Keratinocyte (primary cell): ENCODE measurements at regions not wholly inside any gene's neighbourhood (a gene's known extent, or its start where the extent isn't known, plus 50 kb on each side); places are given as distances from the start of the nearest gene placed in this dataset.

Source experiments
- DNase-seq: peaks from one replicate; pipeline ENCODE4 v3.0.0-alpha.2; 2011; ENCODE audit warnings: low read depth, missing footprints, low spot score
- FAIRE-seq: peaks from 2 replicates; lab custom pipeline; 2011; peaks lifted over from hg19 to GRCh38; lab: Jason Lieb, UNC
- H2AFZ ChIP-seq: 2 replicates; pipeline ENCODE4 v1.6.0; 2012; ENCODE audit warnings: low read length, control low read depth, inconsistent platforms; ENCODE audit not compliant: control insufficient read depth
- H3K27ac ChIP-seq: 2 replicates; pipeline ENCODE4 v1.5.1; 2011; ENCODE audit warnings: low read length; ENCODE audit not compliant: control insufficient read depth, insufficient read depth
- H3K27me3 ChIP-seq: 3 replicates; pipeline ENCODE4 v1.6.0; 2011; ENCODE audit warnings: low read length; ENCODE audit not compliant: control insufficient read depth, insufficient read depth; ENCODE audit errors: extremely low read depth
- H3K36me3 ChIP-seq, 2 experiments: 2 replicates in 1 of 2; 3 replicates in 1 of 2; pipeline ENCODE4 v1.5.1; 2011; ENCODE audit warnings: low read length in 2 of 2, mild to moderate bottlenecking in 1 of 2; ENCODE audit not compliant: control insufficient read depth in 2 of 2, insufficient read depth in 2 of 2; ENCODE audit errors: extremely low read depth in 1 of 2
- H3K4me1 ChIP-seq: 3 replicates; pipeline ENCODE4 v1.5.1; 2011; ENCODE audit warnings: low read length; ENCODE audit not compliant: control insufficient read depth, insufficient read depth; ENCODE audit errors: extremely low read depth
- H3K4me2 ChIP-seq: 3 replicates; pipeline ENCODE4 v1.6.0; 2011; ENCODE audit warnings: low read depth, low read length; ENCODE audit not compliant: control insufficient read depth, insufficient read depth; ENCODE audit errors: extremely low read depth
- H3K4me3 ChIP-seq, 3 experiments: fragments of 200-600 bp in 1 of 3; sonication (generic) in 1 of 3; 2 replicates in 2 of 3; 3 replicates in 1 of 3; pipeline ENCODE4 v1.5.1; 2011 to 2016; ENCODE audit warnings: low read length in 3 of 3, mild to moderate bottlenecking in 3 of 3, control low read depth in 2 of 3, inconsistent platforms in 1 of 3, low read depth in 1 of 3, mixed read lengths in 1 of 3, mixed run types in 1 of 3, moderate library complexity in 1 of 3; ENCODE audit not compliant: control insufficient read depth in 2 of 3, insufficient read depth in 2 of 3; ENCODE audit errors: extremely low read depth in 1 of 3
- H3K79me2 ChIP-seq: 2 replicates; pipeline ENCODE4 v1.6.0; 2012; ENCODE audit warnings: low read length; ENCODE audit not compliant: control insufficient read depth, insufficient read depth
- H3K9ac ChIP-seq: 3 replicates; pipeline ENCODE4 v1.6.0; 2011; ENCODE audit warnings: low read length; ENCODE audit not compliant: control insufficient read depth, insufficient read depth; ENCODE audit errors: extremely low read depth
- H3K9me1 ChIP-seq: 3 replicates; pipeline ENCODE4 v1.6.0; 2011; ENCODE audit warnings: low read length; ENCODE audit not compliant: control insufficient read depth, insufficient read depth; ENCODE audit errors: extremely low read depth
- H3K9me3 ChIP-seq: 2 replicates; pipeline ENCODE4 v1.5.1; 2012; ENCODE audit warnings: low read depth, low read length; ENCODE audit not compliant: control insufficient read depth
- H4K20me1 ChIP-seq: 3 replicates; pipeline ENCODE4 v1.6.0; 2011; ENCODE audit warnings: low read length; ENCODE audit not compliant: control insufficient read depth, insufficient read depth; ENCODE audit errors: extremely low read depth
- CTCF ChIP-seq, 3 experiments: IDR thresholded peaks in 1 of 3; conservative IDR thresholded peaks in 1 of 3; optimal IDR thresholded peaks in 1 of 3; 2 replicates in 2 of 3; 3 replicates in 1 of 3; pipeline versions ENCODE3 to v1.5.1; 2011; ENCODE audit warnings: low read length in 3 of 3, mild to moderate bottlenecking in 3 of 3, moderate library complexity in 2 of 3, control low read depth in 1 of 3, inconsistent platforms in 1 of 3; ENCODE audit not compliant: insufficient read depth in 2 of 3; ENCODE audit errors: extremely low read depth in 1 of 3
- EZH2 ChIP-seq: IDR thresholded peaks from one replicate; pipeline ENCODE4 v1.6.1; 2012; ENCODE audit warnings: inconsistent platforms, mild to moderate bottlenecking, low read length, moderate library complexity
- dilution Hi-C: fragments of 300-500 bp; cut with MboI; formaldehyde crosslinking; loops from one replicate; pipeline ENCODE4 v1.7.0; 2020; ENCODE audit warnings: low sequenced_read_pairs; ENCODE audit not compliant: extremely low pct_ligation_motif_present

- Histone ChIP-seq H3K27me3 (no peaks in the 10 kb centered on the region), H3K4me2 (no peak overlapping the region), H3K9ac (no peak overlapping the region), H3K36me3 (no peaks in the 10 kb centered on the region), H4K20me1 (no peaks in the 10 kb centered on the region), H3K27ac (no peak overlapping the region), H3K9me1 (no peaks in the 10 kb centered on the region), H3K4me1 (no peaks in the 10 kb centered on the region), H3K79me2 (no peaks in the 10 kb centered on the region), H3K9me3 (no peaks in the 10 kb centered on the region), H2AFZ (no peak overlapping the region), H3K4me3 (no peak overlapping the region)
- dilution Hi-C loops = no loop called here
- DNase-seq (no peak), FAIRE-seq (no peak)
- TF ChIP-seq CTCF (optimal IDR thresholded peaks at IDR 0.05 in 1 of 3, IDR thresholded peaks at IDR 0.05 in 1 of 3, conservative IDR thresholded peaks at IDR 0.05 in 1 of 3; ENCODE audit: extremely low read depth in 1 of 3, insufficient read depth in 2 of 3, low read length in 3 of 3) (no peak), EZH2 (no peak)
Measured at GRCh38 chr1:240693844-240694243, 81.9 kb upstream of the GREM2 start.

- Histone ChIP-seq H3K9me3 (no peaks in the 10 kb centered on the region), H3K79me2 (no peaks in the 10 kb centered on the region), H3K9ac (no peak overlapping the region), H3K4me1 (no peaks in the 10 kb centered on the region), H4K20me1 (no peaks in the 10 kb centered on the region), H3K27ac (no peak overlapping the region), H3K36me3 (no peaks in the 10 kb centered on the region), H3K27me3 (no peaks in the 10 kb centered on the region), H2AFZ (no peak overlapping the region), H3K4me3 (no peak overlapping the region), H3K4me2 (no peak overlapping the region), H3K9me1 (no peaks in the 10 kb centered on the region)
- dilution Hi-C loops = no loop called here
- TF ChIP-seq EZH2 (no peak), CTCF (optimal IDR thresholded peaks at IDR 0.05 in 1 of 3, IDR thresholded peaks at IDR 0.05 in 1 of 3, conservative IDR thresholded peaks at IDR 0.05 in 1 of 3; ENCODE audit: extremely low read depth in 1 of 3, insufficient read depth in 2 of 3, low read length in 3 of 3) (no peak)
- FAIRE-seq = no peak
- DNase-seq = no peak
Measured at GRCh38 chr1:240693036-240693435, 81.1 kb upstream of the GREM2 start.
